SU-DHL-6 (cell line): ENCODE measurements at regions not wholly inside any gene's neighbourhood (a gene's known extent, or its start where the extent isn't known, plus 50 kb on each side); places are given as distances from the start of the nearest gene placed in this dataset.

ENCODE experiments used
- EZH2phosphoT487 ChIP-seq: fragments of 200-600 bp; sonication (generic), shearing (Covaris generic); conservative IDR thresholded peaks from 2 replicates; pipeline ENCODE4 v1.6.1; 2018; ENCODE audit warnings: mild to moderate bottlenecking, antibody characterized with exemption, low read length, moderate library complexity, mixed read lengths
- TF ChIP-seq, protein P1 (sequence below): fragments of 200-600 bp; sonication (generic); IDR thresholded peaks from one replicate; pipeline ENCODE4 v1.5.1; 2017; ENCODE audit warnings: antibody characterized with exemption, mild to moderate bottlenecking, low read length, moderate library complexity; ENCODE audit not compliant: insufficient read depth, poor library complexity, severe bottlenecking

DNA sequence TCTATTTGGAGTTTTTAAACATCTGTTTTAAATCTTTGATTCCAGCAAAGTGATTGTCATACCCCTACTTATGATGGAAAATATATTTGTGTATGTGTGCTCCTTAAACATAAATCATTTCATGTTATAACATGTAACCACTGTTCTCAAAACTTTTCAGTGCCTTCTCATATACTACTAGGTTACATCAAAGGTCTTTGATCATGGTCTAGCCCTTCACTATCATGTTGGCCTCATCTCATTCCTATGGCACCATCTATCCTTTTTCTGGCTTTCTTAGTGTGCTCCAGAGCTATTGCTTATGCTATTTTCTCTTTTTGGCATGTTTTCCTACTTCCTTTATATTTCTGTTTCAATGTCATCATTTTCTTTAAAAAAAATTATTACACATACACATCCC is 367.9 kb upstream of the SLC39A10 start:
- TF ChIP-seq, protein P1, sequence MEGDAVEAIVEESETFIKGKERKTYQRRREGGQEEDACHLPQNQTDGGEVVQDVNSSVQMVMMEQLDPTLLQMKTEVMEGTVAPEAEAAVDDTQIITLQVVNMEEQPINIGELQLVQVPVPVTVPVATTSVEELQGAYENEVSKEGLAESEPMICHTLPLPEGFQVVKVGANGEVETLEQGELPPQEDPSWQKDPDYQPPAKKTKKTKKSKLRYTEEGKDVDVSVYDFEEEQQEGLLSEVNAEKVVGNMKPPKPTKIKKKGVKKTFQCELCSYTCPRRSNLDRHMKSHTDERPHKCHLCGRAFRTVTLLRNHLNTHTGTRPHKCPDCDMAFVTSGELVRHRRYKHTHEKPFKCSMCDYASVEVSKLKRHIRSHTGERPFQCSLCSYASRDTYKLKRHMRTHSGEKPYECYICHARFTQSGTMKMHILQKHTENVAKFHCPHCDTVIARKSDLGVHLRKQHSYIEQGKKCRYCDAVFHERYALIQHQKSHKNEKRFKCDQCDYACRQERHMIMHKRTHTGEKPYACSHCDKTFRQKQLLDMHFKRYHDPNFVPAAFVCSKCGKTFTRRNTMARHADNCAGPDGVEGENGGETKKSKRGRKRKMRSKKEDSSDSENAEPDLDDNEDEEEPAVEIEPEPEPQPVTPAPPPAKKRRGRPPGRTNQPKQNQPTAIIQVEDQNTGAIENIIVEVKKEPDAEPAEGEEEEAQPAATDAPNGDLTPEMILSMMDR, result no peak
- TF ChIP-seq EZH2phosphoT487, result no peak
